Hepatocyte (in vitro differentiated cells): ENCODE measurements at regions not wholly inside any gene's neighbourhood (a gene's known extent, or its start where the extent isn't known, plus 50 kb on each side); places are given as distances from the start of the nearest gene placed in this dataset.

Source experiments
- EZH2 ChIP-seq: fragments of 200-600 bp; sonication (generic); IDR thresholded peaks from 2 replicates; pipeline ENCODE4 v1.6.1; 2016; ENCODE audit warnings: antibody characterized with exemption, mild to moderate bottlenecking, borderline replicate concordance
- EZH2phosphoT487 ChIP-seq: fragments of 200-600 bp; sonication (generic); IDR thresholded peaks from one replicate; pipeline ENCODE4 v1.6.1; 2018; ENCODE audit warnings: antibody characterized with exemption, mild to moderate bottlenecking, low read depth, moderate library complexity; ENCODE audit not compliant: unreplicated experiment, severe bottlenecking
- TF ChIP-seq, protein P1 (sequence below): fragments of 200-600 bp; sonication (generic); IDR thresholded peaks from 2 replicates; pipeline ENCODE4 v1.5.1; 2016; ENCODE audit warnings: antibody characterized with exemption, mild to moderate bottlenecking; ENCODE audit not compliant: poor library complexity

DNA sequence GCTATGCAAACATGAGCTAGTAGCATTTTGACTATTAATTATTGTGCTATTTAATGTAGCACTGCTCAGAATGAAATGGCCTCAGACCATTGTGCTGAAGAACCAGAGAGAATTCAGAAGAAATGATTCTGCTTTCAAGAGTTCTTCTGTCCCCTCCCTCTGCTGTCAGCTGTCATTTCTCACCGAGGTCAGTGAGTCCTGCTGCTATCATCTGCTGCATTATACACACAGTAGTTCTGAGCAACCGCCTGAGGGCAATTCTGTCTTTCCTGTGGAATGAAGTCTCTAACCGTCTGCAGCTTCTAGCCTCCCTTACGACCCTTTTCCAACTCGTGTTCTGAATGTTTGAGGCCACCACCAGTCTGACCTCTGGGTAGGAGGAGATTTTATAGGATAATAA, 249.4 kb downstream of the HNRNPD start:
- TF ChIP-seq, protein P1, sequence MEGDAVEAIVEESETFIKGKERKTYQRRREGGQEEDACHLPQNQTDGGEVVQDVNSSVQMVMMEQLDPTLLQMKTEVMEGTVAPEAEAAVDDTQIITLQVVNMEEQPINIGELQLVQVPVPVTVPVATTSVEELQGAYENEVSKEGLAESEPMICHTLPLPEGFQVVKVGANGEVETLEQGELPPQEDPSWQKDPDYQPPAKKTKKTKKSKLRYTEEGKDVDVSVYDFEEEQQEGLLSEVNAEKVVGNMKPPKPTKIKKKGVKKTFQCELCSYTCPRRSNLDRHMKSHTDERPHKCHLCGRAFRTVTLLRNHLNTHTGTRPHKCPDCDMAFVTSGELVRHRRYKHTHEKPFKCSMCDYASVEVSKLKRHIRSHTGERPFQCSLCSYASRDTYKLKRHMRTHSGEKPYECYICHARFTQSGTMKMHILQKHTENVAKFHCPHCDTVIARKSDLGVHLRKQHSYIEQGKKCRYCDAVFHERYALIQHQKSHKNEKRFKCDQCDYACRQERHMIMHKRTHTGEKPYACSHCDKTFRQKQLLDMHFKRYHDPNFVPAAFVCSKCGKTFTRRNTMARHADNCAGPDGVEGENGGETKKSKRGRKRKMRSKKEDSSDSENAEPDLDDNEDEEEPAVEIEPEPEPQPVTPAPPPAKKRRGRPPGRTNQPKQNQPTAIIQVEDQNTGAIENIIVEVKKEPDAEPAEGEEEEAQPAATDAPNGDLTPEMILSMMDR, result no peak
- TF ChIP-seq EZH2, result no peak
- TF ChIP-seq EZH2phosphoT487, result no peak
